GM12865 (cell line): ENCODE measurements at regions not wholly inside any gene's neighbourhood (a gene's known extent, or its start where the extent isn't known, plus 50 kb on each side); places are given as distances from the start of the nearest gene placed in this dataset.

ENCODE experiments used
- DNase-seq: peaks from one replicate; pipeline ENCODE4 v3.0.0; 2010; ENCODE audit warnings: low read depth
- H3K4me3 ChIP-seq: 2 replicates; pipeline ENCODE4 v1.5.1; 2011; ENCODE audit warnings: mild to moderate bottlenecking, low read depth, low read length, control low read depth
- CTCF ChIP-seq: IDR thresholded peaks from 2 replicates; pipeline ENCODE4 v1.5.1; 2011; ENCODE audit warnings: low read length, control low read depth, low read depth, inconsistent platforms; ENCODE audit not compliant: insufficient read depth; ENCODE audit errors: missing control alignments

GRCh38 chr1:189958756-189959155 lies 518.9 kb downstream of the BRINP3 start:
- TF ChIP-seq CTCF, result no peak
- no peak overlapping the region for H3K4me3 ChIP-seq
- no peak for DNase-seq

- no peak for TF ChIP-seq CTCF
- no peak for DNase-seq
- H3K4me3 ChIP-seq, result no peak overlapping the region
Observed at GRCh38 chr1:189960769-189961168, 516.9 kb downstream of the BRINP3 start.

GRCh38 chr1:189962181-189962580 lies 515.5 kb downstream of the BRINP3 start:
- no peak overlapping the region for H3K4me3 ChIP-seq
- no peak for TF ChIP-seq CTCF
- DNase-seq, result no peak

GRCh38 chr1:189970331-189971230 lies 507.1 kb downstream of the BRINP3 start:
- no peak for TF ChIP-seq CTCF
- no peak for DNase-seq

GRCh38 chr1:189971656-189972055 lies 506.0 kb downstream of the BRINP3 start:
- no peak overlapping the region for H3K4me3 ChIP-seq
- DNase-seq, result no peak
- TF ChIP-seq CTCF, result no peak

More at GRCh38 chr1:189970331-189971230, 507.1 kb downstream of the BRINP3 start:
- no peak overlapping the region for H3K4me3 ChIP-seq

- DNase-seq, result no peak
- no peak for TF ChIP-seq CTCF
- H3K4me3 ChIP-seq, result no peak overlapping the region
Observed at GRCh38 chr1:189977184-189977583, 500.5 kb downstream of the BRINP3 start.
